WERI-Rb-1 (cell line): ENCODE measurements at regions not wholly inside any gene's neighbourhood (a gene's known extent, or its start where the extent isn't known, plus 50 kb on each side); places are given as distances from the start of the nearest gene placed in this dataset.

Source experiments
- DNase-seq: peaks from one replicate; pipeline ENCODE4 v3.0.0-alpha.2; 2020
- H3K27ac ChIP-seq: fragments of 250-450 bp; sonication (Bioruptor Pico); 2 replicates; pipeline ENCODE4 v1.5.1; 2020; ENCODE audit warnings: mild to moderate bottlenecking, moderate library complexity
- H3K27me3 ChIP-seq: fragments of 250-450 bp; sonication (Bioruptor Pico); 2 replicates; pipeline ENCODE4 v1.5.1; 2021; ENCODE audit warnings: mild to moderate bottlenecking, low read depth, moderate library complexity; ENCODE audit not compliant: insufficient read depth, severe bottlenecking
- H3K36me3 ChIP-seq: fragments of 250-450 bp; sonication (Bioruptor Pico); 2 replicates; pipeline ENCODE4 v1.5.1; 2020; ENCODE audit warnings: mild to moderate bottlenecking, moderate library complexity
- H3K4me3 ChIP-seq: 2 replicates; pipeline ENCODE4 v1.5.1; 2011; ENCODE audit warnings: low read depth, mild to moderate bottlenecking, control low read depth, low read length
- H3K9me3 ChIP-seq: fragments of 250-450 bp; sonication (Bioruptor Pico); 2 replicates; pipeline ENCODE4 v1.5.1; 2021; ENCODE audit warnings: mild to moderate bottlenecking, moderate library complexity; ENCODE audit not compliant: severe bottlenecking
- TF ChIP-seq, protein P1 (sequence below): IDR thresholded peaks from 2 replicates; pipeline ENCODE4 v1.5.1; 2011; ENCODE audit warnings: low read depth, mild to moderate bottlenecking, control low read depth, inconsistent platforms, low read length

DNA sequence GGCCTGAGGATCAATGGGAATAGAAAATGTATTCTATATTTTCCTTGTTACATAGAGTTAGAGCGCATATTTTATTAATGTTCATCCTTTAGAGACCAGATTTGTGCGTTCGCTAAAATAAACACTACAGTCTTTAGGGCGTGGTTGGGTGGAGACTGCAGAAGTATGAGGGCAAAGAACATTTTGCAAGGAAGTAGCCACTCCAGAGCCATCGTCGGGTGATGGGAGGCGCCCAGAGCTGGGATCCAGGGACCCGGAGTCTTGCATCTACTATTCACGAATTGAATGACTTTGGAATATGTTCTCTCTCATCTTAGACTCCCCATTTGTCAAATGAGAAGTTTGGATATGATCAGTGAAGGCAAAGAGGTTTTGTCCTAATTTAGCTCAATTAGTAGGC is 154.2 kb upstream of the IRX6 start:
- H3K27me3 ChIP-seq = no peaks in the 10 kb centered on the region
- TF ChIP-seq, protein P1, sequence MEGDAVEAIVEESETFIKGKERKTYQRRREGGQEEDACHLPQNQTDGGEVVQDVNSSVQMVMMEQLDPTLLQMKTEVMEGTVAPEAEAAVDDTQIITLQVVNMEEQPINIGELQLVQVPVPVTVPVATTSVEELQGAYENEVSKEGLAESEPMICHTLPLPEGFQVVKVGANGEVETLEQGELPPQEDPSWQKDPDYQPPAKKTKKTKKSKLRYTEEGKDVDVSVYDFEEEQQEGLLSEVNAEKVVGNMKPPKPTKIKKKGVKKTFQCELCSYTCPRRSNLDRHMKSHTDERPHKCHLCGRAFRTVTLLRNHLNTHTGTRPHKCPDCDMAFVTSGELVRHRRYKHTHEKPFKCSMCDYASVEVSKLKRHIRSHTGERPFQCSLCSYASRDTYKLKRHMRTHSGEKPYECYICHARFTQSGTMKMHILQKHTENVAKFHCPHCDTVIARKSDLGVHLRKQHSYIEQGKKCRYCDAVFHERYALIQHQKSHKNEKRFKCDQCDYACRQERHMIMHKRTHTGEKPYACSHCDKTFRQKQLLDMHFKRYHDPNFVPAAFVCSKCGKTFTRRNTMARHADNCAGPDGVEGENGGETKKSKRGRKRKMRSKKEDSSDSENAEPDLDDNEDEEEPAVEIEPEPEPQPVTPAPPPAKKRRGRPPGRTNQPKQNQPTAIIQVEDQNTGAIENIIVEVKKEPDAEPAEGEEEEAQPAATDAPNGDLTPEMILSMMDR = no peak
- H3K9me3 ChIP-seq = no peaks in the 10 kb centered on the region
- DNase-seq = no peak
- no peak overlapping the region for H3K4me3 ChIP-seq
- H3K27ac ChIP-seq = no peak overlapping the region
- H3K36me3 ChIP-seq = no peaks in the 10 kb centered on the region

DNA sequence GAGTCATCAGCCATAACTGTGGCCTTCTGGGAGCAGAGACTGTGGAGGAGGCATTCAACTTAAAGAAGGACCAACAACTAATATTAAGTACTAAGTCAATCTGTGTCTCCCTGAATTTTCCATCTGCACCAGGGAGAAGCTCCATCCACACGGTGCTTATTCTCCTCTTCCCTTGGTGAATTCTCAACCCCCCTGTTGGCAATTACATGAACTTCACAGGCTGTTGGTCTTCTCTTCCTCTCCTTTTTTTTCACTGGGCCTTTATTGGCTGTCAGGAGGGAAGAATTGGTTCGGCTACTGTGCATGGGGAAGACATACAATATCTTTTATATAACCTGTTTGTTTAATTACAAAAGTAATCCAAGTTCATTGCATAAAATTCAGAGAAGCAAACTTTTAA is 152.8 kb upstream of the IRX6 start:
- Histone ChIP-seq H3K27me3 (no peaks in the 10 kb centered on the region), H3K9me3 (no peaks in the 10 kb centered on the region), H3K36me3 (no peaks in the 10 kb centered on the region), H3K27ac (no peak overlapping the region), H3K4me3 (no peak overlapping the region)
- TF ChIP-seq, protein P1 = no peak
- DNase-seq = no peak

DNA sequence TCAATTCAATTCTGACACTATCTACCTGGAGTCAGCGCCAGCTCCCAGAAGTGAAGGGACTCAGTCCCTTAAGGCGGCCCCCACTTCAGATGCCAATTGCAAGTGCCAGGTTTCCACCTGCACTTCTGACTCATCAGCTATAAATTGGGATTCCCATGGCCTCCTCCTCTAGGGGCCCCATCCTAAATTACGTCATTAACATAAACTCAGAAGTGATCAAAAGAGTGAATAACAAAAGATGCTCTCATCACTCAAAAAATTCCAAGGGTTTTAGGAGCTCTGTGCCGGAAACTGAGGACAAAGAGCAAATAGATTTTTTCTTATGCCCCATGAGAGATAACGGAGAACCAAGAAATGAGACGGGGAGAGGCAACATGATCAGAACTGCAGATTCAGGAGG is 148.6 kb upstream of the IRX6 start:
- TF ChIP-seq, protein P1 = no peak

DNA sequence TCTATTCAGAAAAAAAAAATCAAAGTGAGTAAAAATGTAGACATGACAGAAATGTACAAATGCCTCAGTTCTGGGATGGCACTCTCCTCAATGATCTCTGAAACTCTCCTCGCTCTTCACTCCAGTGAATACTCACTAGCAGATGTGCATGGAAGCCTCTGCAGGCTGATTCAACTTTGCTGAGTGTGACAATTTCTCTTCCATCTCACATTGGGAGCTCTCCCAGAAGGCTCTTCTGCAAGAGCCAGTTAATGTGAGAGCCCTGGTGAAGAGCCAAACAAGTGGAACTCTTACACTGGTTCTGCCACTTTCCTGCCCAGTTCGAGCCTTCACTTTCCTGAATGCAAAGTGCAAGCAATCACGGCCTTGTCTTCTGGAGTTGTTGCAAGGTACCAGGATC is 147.1 kb upstream of the IRX6 start:
- no peaks in the 10 kb centered on the region for H3K9me3 ChIP-seq
- DNase-seq = no peak
- no peaks in the 10 kb centered on the region for H3K27me3 ChIP-seq
- H3K36me3 ChIP-seq = no peaks in the 10 kb centered on the region
- H3K27ac ChIP-seq = no peak overlapping the region
- no peak overlapping the region for H3K4me3 ChIP-seq
- TF ChIP-seq, protein P1 = no peak

More for the DNA sequence above, 148.6 kb upstream of the IRX6 start:
- H3K4me3 ChIP-seq = no peak overlapping the region
- H3K27me3 ChIP-seq = no peaks in the 10 kb centered on the region
- H3K9me3 ChIP-seq = no peaks in the 10 kb centered on the region
- H3K27ac ChIP-seq = no peak overlapping the region
- H3K36me3 ChIP-seq = no peaks in the 10 kb centered on the region
- DNase-seq = no peak

DNA sequence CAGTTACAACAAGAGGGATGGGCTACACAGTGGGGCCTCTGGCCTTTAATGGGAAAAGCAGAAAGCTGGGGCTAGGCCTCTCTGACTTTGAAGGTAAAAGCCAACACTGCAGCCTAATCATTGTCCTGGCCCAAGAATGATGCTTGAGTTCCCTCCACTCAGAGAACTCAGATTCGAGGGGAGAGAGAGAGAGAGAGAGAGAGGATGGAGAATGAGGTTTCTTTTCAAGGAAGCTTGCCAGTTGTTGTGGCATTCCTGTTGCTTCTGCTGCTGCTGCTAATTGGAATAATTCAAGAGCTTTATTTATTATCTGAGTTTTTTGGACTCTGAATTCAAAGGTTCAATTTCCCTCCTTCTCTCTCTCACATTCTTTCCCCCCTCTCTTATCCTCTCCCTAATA is 144.6 kb upstream of the IRX6 start:
- H3K9me3 ChIP-seq = no peaks in the 10 kb centered on the region
- no peak overlapping the region for H3K4me3 ChIP-seq
- no peak for DNase-seq
- no peak overlapping the region for H3K27ac ChIP-seq
- no peaks in the 10 kb centered on the region for H3K36me3 ChIP-seq
- TF ChIP-seq, protein P1 = no peak
- H3K27me3 ChIP-seq = no peaks in the 10 kb centered on the region

DNA sequence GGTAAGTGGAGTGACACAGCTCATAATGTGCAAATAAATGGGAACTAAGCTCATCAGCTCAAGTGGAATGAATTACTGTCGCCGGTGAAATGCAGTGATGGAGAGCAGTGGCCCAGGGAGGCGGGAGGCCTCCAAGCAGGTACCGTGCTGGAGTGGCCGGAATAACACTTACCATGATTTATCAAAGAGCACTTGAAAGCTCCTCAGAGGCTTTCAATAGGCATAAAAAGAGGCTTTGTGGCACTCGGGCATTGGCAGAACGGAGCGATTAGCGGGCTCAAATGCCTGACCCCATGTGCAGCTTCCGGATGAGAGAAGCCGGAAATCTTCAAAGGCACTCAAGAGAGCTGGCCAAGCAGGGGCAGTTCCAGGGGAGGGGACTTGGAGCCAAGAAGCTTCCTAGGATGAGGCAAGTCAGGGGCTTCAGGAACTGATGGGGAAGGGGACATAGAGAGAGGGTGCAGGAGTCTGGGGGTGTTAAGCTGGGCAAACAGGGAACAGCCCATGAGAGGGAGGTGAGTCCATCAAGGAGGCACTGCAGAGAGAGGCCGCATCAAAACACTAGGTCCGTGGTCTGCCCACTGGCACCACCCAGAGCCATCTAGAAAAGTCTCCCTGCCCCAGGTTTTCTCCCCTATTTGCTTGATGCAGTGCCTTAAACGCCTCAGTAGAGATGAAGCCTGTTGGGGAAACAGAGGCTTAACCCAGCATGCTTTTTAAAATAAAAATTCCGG is 144.0 kb upstream of the IRX6 start:
- Histone ChIP-seq H3K36me3 (no peaks in the 10 kb centered on the region), H3K4me3 (no peak overlapping the region), H3K27me3 (no peaks in the 10 kb centered on the region), H3K9me3 (no peaks in the 10 kb centered on the region), H3K27ac (no peak overlapping the region)
- DNase-seq = no peak
- TF ChIP-seq, protein P1 = no peak
